NB4 (cell line): ENCODE measurements at regions not wholly inside any gene's neighbourhood (a gene's known extent, or its start where the extent isn't known, plus 50 kb on each side); places are given as distances from the start of the nearest gene placed in this dataset.

Experiments
- MAX ChIP-seq: IDR thresholded peaks from 2 replicates; pipeline ENCODE4 v1.6.1; 2011; ENCODE audit warnings: low read depth, low read length
- MYC ChIP-seq: IDR thresholded peaks from 2 replicates; pipeline ENCODE4 v1.6.1; 2011; ENCODE audit warnings: low read depth, low read length
- POLR2A ChIP-seq: IDR thresholded peaks from 2 replicates; pipeline ENCODE4 v1.6.1; 2011; ENCODE audit warnings: mild to moderate bottlenecking; ENCODE audit not compliant: insufficient read length; ENCODE audit errors: extremely low read depth
- TF ChIP-seq, protein P1 (sequence below): IDR thresholded peaks from one replicate; pipeline ENCODE4 v1.5.1; 2012; ENCODE audit warnings: low read depth, low read length

DNA sequence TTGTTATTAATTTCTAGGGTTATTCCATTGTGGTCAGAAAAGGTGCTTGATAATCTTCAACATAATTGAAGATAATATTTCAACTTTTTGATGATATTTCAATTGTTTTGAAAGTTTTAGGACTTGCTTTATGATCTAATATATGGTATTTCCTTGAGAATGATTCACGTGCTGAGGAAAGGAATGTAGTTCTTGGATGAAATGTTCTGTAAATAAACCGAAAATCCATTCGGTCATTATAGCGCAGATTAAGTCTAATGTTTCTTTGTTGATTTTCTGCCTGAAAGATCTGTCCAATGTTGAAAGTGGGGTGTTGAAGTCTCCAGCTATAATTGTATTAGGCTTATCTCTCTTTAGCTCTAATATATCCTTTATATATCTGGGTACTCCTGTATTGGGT lies 617.5 kb upstream of the NECTIN3 start:
- TF ChIP-seq, protein P1, sequence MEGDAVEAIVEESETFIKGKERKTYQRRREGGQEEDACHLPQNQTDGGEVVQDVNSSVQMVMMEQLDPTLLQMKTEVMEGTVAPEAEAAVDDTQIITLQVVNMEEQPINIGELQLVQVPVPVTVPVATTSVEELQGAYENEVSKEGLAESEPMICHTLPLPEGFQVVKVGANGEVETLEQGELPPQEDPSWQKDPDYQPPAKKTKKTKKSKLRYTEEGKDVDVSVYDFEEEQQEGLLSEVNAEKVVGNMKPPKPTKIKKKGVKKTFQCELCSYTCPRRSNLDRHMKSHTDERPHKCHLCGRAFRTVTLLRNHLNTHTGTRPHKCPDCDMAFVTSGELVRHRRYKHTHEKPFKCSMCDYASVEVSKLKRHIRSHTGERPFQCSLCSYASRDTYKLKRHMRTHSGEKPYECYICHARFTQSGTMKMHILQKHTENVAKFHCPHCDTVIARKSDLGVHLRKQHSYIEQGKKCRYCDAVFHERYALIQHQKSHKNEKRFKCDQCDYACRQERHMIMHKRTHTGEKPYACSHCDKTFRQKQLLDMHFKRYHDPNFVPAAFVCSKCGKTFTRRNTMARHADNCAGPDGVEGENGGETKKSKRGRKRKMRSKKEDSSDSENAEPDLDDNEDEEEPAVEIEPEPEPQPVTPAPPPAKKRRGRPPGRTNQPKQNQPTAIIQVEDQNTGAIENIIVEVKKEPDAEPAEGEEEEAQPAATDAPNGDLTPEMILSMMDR, result no peak
- TF ChIP-seq MYC (no peak), MAX (no peak), POLR2A (no peak)
